ENCODE measurements at regions not wholly inside any gene's neighbourhood (a gene's known extent, or its start where the extent isn't known, plus 50 kb on each side); places are given as distances from the start of the nearest gene placed in this dataset.

DNA sequence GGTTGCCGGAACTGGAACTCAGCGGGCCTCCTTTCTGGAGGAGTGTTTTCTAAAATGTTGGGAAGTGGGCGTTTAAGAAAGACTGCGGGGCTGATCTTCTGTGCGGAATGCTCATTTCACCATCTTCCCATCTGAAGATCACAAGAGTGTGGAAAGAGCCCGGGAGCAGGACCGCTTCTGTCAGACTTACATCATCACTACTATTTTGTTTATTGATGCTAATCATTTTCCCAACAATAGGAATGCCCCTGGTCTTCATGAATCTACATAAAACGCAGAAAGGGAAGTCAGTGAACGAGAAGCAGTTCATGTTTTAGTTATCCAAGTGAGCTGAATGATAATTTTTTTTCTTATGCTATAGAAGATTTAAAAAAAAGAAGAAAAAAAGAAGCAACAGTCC is 447.8 kb upstream of the MKI67 start:
- no peaks in the 10 kb centered on the region for H3K9me2 ChIP-seq (replicated peaks; ENCODE audit: insufficient read depth, low read length)
- no peaks in the 10 kb centered on the region for H3K36me3 ChIP-seq (ENCODE audit: insufficient read depth, low read length)
- no peaks in the 10 kb centered on the region for H3K27me3 ChIP-seq (ENCODE audit: low read length)
- no peak overlapping the region for H3K9ac ChIP-seq (ENCODE audit: low read length)
- no peaks in the 10 kb centered on the region for H3K4me1 ChIP-seq (ENCODE audit: low read length)
- H3K27ac ChIP-seq (ENCODE audit: low read length): no peak overlapping the region
- no peak overlapping the region for H2AFZ ChIP-seq (ENCODE audit: low read length)
- H3K9me3 ChIP-seq (ENCODE audit: low read length): no peaks in the 10 kb centered on the region
- H3K79me2 ChIP-seq (ENCODE audit: low read length): no peaks in the 10 kb centered on the region
- no peaks in the 10 kb centered on the region for H4K20me1 ChIP-seq (ENCODE audit: insufficient read depth, low read depth, low read length)
- H3K4me2 ChIP-seq (ENCODE audit: low read depth, low read length, poor library complexity, severe bottlenecking): no peak overlapping the region
- DNase-seq: no peak
- no peak overlapping the region for H3K4me3 ChIP-seq (ENCODE audit: low read length)

DNA sequence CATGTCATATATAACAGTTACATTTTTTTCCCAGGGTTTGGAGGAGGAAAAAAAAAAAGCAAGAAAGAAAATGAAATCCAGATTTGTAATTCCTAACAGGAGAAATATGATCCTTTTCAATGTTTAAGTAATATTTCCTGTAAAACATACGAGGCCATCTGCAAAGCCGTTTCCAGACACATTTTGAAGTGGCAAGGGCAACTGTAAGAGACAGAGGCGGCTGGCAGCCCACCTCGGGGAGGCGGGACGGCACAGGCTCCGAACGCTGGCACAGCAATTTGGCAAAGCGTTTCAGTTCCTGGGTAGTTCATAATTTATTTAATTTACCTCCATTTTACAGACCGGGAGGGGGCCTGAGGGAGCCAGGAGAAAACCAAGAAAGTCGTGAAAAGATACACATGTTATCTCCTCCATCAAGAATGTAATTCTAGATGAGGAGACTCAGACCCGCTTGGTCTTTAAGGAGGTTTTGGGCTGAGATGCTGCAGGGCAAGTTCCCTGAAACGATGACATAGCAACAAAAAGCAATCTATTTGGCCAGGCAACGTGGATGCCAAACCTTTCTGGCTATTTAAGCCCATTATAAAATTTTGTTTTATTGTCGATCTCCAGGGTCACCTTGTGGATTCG is 448.5 kb upstream of the MKI67 start:
- no peak overlapping the region for H3K4me2 ChIP-seq (ENCODE audit: low read depth, low read length, poor library complexity, severe bottlenecking)
- H2AFZ ChIP-seq (ENCODE audit: low read length): no peak overlapping the region
- H4K20me1 ChIP-seq (ENCODE audit: insufficient read depth, low read depth, low read length): no peaks in the 10 kb centered on the region
- no peaks in the 10 kb centered on the region for H3K36me3 ChIP-seq (ENCODE audit: insufficient read depth, low read length)
- H3K27me3 ChIP-seq (ENCODE audit: low read length): no peaks in the 10 kb centered on the region
- no peak overlapping the region for H3K4me3 ChIP-seq (ENCODE audit: low read length)
- no peaks in the 10 kb centered on the region for H3K9me2 ChIP-seq (replicated peaks; ENCODE audit: insufficient read depth, low read length)
- no peaks in the 10 kb centered on the region for H3K79me2 ChIP-seq (ENCODE audit: low read length)
- no peak overlapping the region for H3K9ac ChIP-seq (ENCODE audit: low read length)
- no peaks in the 10 kb centered on the region for H3K9me3 ChIP-seq (ENCODE audit: low read length)
- H3K4me1 ChIP-seq (ENCODE audit: low read length): no peaks in the 10 kb centered on the region
- no peak overlapping the region for H3K27ac ChIP-seq (ENCODE audit: low read length)
- no peak for DNase-seq

DNA sequence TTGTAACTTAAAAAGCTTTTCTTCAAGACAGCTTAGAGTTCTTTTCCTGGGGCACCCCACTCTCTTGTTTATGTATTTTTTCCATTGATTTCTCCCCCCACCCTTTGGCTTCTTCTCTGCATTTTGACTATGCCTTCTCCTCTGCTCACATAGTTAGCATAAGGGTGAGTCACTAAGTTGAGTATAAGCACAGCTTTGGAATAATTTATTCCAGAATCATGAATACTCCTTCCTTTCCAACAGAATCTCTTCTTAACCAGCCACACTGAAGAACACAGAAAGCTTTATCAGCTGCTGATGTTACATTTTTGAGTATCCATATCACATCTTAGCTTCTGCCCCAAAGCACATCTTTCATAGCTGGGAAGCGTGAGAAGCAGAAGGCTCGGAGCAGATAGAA is 449.5 kb upstream of the MKI67 start:
- H3K4me1 ChIP-seq (ENCODE audit: low read length): no peaks in the 10 kb centered on the region
- no peaks in the 10 kb centered on the region for H3K27me3 ChIP-seq (ENCODE audit: low read length)
- no peak for DNase-seq
- no peaks in the 10 kb centered on the region for H3K36me3 ChIP-seq (ENCODE audit: insufficient read depth, low read length)
- no peaks in the 10 kb centered on the region for H4K20me1 ChIP-seq (ENCODE audit: insufficient read depth, low read depth, low read length)
- H2AFZ ChIP-seq (ENCODE audit: low read length): no peak overlapping the region
- H3K9ac ChIP-seq (ENCODE audit: low read length): no peak overlapping the region
- no peak overlapping the region for H3K4me2 ChIP-seq (ENCODE audit: low read depth, low read length, poor library complexity, severe bottlenecking)
- no peaks in the 10 kb centered on the region for H3K9me3 ChIP-seq (ENCODE audit: low read length)
- no peak overlapping the region for H3K4me3 ChIP-seq (ENCODE audit: low read length)
- H3K27ac ChIP-seq (ENCODE audit: low read length): no peak overlapping the region
- H3K9me2 ChIP-seq (replicated peaks; ENCODE audit: insufficient read depth, low read length): no peaks in the 10 kb centered on the region
- no peaks in the 10 kb centered on the region for H3K79me2 ChIP-seq (ENCODE audit: low read length)

DNA sequence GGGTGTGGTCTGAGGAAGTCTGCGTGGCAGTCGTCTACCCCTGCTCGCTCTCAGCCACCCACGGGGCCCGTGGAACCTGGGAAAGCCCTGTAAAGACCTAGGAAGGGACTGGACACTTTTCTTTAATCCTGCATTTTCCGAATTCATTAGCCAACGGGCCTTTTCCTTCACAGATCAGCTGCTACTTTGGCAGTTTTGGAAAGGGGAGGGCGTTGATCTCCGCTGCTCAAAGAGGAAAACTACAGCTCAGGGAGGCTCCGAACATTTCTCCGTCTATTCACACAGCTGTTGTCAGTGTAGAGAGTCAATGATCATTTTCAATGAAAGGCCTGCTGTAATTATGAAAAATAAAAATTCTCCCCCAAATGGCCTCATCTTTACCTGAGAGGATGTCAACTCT is 450.1 kb upstream of the MKI67 start:
- Histone ChIP-seq H4K20me1 (ENCODE audit: insufficient read depth, low read depth, low read length) (no peaks in the 10 kb centered on the region), H3K9me2 (replicated peaks; ENCODE audit: insufficient read depth, low read length) (no peaks in the 10 kb centered on the region), H3K4me3 (ENCODE audit: low read length) (no peak overlapping the region), H3K4me2 (ENCODE audit: low read depth, low read length, poor library complexity, severe bottlenecking) (no peak overlapping the region), H3K36me3 (ENCODE audit: insufficient read depth, low read length) (no peaks in the 10 kb centered on the region), H3K9me3 (ENCODE audit: low read length) (no peaks in the 10 kb centered on the region), H3K9ac (ENCODE audit: low read length) (no peak overlapping the region), H3K27ac (ENCODE audit: low read length) (no peak overlapping the region), H3K79me2 (ENCODE audit: low read length) (no peaks in the 10 kb centered on the region), H2AFZ (ENCODE audit: low read length) (no peak overlapping the region), H3K4me1 (ENCODE audit: low read length) (no peaks in the 10 kb centered on the region), H3K27me3 (ENCODE audit: low read length) (no peaks in the 10 kb centered on the region)
- no peak for DNase-seq

DNA sequence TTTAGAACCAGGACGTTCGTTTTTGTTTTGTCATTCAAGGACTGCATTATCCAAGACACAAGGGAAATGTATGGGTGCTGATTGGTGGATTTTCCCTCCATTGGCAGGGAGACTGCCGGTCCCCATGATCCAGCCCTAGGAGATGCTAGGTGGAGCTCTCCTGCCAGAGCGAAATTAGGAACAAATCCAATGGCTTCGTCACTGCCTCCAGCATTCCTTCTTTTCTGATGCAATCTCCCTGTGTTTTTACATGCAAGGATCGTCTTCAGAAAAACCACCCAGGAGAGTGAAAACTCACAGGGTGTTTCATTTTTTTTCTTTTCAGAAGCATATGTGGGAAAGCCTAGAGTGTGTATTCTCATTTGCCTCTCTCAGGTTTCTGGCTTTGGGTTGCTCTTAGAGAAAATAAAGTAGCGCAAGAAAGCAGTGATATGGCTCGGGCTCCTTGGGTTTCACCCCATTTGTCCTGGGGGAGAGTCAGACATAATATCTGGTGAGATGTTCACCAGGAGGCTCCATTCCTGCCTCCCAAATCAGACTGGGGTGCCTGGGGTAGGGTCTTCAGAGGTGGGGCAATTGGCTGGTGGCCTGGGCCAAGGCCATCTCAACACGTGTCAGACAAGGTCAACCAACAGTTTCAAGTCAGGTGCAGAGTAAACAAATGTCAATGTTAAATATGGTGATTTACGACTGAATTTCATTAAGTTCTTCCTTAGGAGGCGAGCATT is 450.9 kb upstream of the MKI67 start:
- Histone ChIP-seq H3K4me3 (ENCODE audit: low read length) (no peak overlapping the region), H3K4me1 (ENCODE audit: low read length) (no peaks in the 10 kb centered on the region), H3K9me3 (ENCODE audit: low read length) (no peaks in the 10 kb centered on the region), H2AFZ (ENCODE audit: low read length) (no peak overlapping the region), H3K9ac (ENCODE audit: low read length) (no peak overlapping the region), H3K4me2 (ENCODE audit: low read depth, low read length, poor library complexity, severe bottlenecking) (no peak overlapping the region), H3K27ac (ENCODE audit: low read length) (no peak overlapping the region), H3K27me3 (ENCODE audit: low read length) (no peaks in the 10 kb centered on the region), H4K20me1 (ENCODE audit: insufficient read depth, low read depth, low read length) (no peaks in the 10 kb centered on the region), H3K36me3 (ENCODE audit: insufficient read depth, low read length) (no peaks in the 10 kb centered on the region), H3K9me2 (replicated peaks; ENCODE audit: insufficient read depth, low read length) (no peaks in the 10 kb centered on the region), H3K79me2 (ENCODE audit: low read length) (no peaks in the 10 kb centered on the region)
- DNase-seq: no peak

DNA sequence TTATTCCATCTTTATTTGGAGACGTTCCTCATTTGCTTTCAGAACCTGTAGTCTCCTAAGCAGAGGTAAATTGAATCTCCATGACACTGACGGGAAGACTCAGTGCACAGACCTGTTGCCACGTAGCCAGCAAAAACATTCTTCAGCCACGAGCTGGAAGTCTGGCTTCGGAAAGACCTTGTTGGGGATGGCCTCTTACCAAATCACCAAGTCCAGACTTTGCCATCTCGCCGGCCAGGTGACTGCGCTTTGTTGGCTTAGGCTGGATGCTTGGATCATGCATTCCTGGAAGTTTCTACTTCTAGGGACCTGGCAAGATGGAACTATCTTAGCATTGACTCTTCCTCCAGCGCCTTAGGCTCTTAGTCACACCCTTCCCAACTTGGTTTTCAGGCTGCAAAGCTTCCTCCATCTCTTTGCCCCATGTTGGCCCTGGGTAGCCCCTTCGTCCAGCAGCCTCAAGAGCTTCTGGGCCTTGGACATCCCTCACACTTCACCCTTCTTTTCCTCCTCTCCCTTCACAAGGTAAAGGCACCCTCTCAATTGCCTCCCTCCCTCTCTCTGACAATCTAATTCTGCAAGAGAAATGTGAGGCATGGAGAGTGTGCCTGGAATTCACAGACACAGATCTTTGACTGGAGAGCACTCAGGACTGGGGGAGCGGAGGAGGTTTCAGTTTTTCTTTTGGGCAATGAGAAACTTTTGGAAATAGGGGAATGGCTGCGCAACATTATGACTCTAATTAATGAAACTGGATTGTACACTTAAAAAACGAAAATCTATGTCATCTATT is 451.9 kb upstream of the MKI67 start:
- H3K4me2 ChIP-seq (ENCODE audit: low read depth, low read length, poor library complexity, severe bottlenecking): no peak overlapping the region
- no peaks in the 10 kb centered on the region for H3K79me2 ChIP-seq (ENCODE audit: low read length)
- no peaks in the 10 kb centered on the region for H3K9me2 ChIP-seq (replicated peaks; ENCODE audit: insufficient read depth, low read length)
- no peak for DNase-seq
- no peak overlapping the region for H2AFZ ChIP-seq (ENCODE audit: low read length)
- H3K9me3 ChIP-seq (ENCODE audit: low read length): no peaks in the 10 kb centered on the region
- H3K36me3 ChIP-seq (ENCODE audit: insufficient read depth, low read length): no peaks in the 10 kb centered on the region
- H4K20me1 ChIP-seq (ENCODE audit: insufficient read depth, low read depth, low read length): no peaks in the 10 kb centered on the region
- H3K9ac ChIP-seq (ENCODE audit: low read length): no peak overlapping the region
- no peak overlapping the region for H3K4me3 ChIP-seq (ENCODE audit: low read length)
- H3K27me3 ChIP-seq (ENCODE audit: low read length): no peaks in the 10 kb centered on the region
- H3K27ac ChIP-seq (ENCODE audit: low read length): no peak overlapping the region
- no peaks in the 10 kb centered on the region for H3K4me1 ChIP-seq (ENCODE audit: low read length)

DNA sequence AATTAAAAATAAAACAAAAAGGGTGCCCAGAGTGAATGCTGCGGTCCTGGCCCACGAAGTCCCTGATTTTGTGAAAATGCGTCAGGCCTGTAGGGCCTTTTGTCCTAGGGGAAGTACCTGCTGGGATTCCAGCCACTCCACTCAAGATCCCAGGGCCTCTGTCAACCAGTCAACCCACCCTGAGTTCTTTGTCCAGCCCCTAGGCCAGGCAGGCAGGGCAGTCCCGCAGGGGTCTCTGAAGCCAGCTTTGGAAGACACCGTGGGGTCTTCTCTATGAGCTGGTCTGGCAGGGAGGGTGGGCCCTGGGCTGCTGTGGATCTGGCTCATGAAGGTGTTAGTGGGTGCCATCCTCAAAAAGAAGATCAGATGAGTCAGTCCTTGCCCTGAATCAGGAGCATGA is 452.5 kb upstream of the MKI67 start:
- Histone ChIP-seq H3K27me3 (ENCODE audit: low read length) (no peaks in the 10 kb centered on the region), H4K20me1 (ENCODE audit: insufficient read depth, low read depth, low read length) (no peaks in the 10 kb centered on the region), H3K9ac (ENCODE audit: low read length) (no peak overlapping the region), H3K9me3 (ENCODE audit: low read length) (no peaks in the 10 kb centered on the region), H3K4me3 (ENCODE audit: low read length) (no peak overlapping the region), H3K79me2 (ENCODE audit: low read length) (no peaks in the 10 kb centered on the region), H3K4me1 (ENCODE audit: low read length) (no peaks in the 10 kb centered on the region), H3K9me2 (replicated peaks; ENCODE audit: insufficient read depth, low read length) (no peaks in the 10 kb centered on the region), H3K27ac (ENCODE audit: low read length) (no peak overlapping the region), H3K36me3 (ENCODE audit: insufficient read depth, low read length) (no peaks in the 10 kb centered on the region), H3K4me2 (ENCODE audit: low read depth, low read length, poor library complexity, severe bottlenecking) (no peak overlapping the region), H2AFZ (ENCODE audit: low read length) (no peak overlapping the region)
- DNase-seq: no peak

DNA sequence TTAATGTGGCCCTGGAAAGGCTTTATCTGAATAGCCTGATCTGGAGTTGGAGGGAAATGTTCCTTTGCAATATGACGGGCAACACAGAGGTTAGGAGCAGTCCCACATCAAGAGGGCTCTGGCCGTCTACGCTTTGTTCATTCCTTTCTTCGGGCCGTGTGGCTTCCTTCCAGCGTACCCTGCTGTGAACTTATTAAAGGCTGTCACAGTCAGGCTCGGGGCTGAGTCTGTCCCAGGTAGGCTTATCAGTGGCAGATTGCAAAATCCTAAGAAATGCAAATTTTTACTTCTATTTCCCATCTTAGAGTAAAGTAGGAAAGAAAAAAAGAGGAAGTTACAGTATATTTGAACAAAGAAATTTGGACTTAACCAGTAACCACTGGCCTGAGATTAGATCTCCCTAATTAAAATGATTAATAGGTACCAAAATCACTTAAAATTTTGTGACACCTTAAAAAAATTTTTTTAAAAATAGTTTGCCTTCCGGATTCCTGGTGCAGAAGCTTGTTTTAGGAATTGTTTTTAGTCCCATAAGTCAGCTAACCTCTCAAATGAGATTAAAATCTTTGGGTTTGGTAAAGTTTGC is 453.1 kb upstream of the MKI67 start:
- Histone ChIP-seq H3K4me3 (ENCODE audit: low read length) (no peak overlapping the region), H3K36me3 (ENCODE audit: insufficient read depth, low read length) (no peaks in the 10 kb centered on the region), H4K20me1 (ENCODE audit: insufficient read depth, low read depth, low read length) (no peaks in the 10 kb centered on the region), H3K9me3 (ENCODE audit: low read length) (no peaks in the 10 kb centered on the region), H3K4me1 (ENCODE audit: low read length) (no peaks in the 10 kb centered on the region), H3K9ac (ENCODE audit: low read length) (no peak overlapping the region), H3K79me2 (ENCODE audit: low read length) (no peaks in the 10 kb centered on the region), H3K27ac (ENCODE audit: low read length) (no peak overlapping the region), H3K27me3 (ENCODE audit: low read length) (no peaks in the 10 kb centered on the region), H3K9me2 (replicated peaks; ENCODE audit: insufficient read depth, low read length) (no peaks in the 10 kb centered on the region), H2AFZ (ENCODE audit: low read length) (no peak overlapping the region), H3K4me2 (ENCODE audit: low read depth, low read length, poor library complexity, severe bottlenecking) (no peak overlapping the region)
- no peak for DNase-seq
